ENCODE measurements at regions not wholly inside any gene's neighbourhood (a gene's known extent, or its start where the extent isn't known, plus 50 kb on each side); places are given as distances from the start of the nearest gene placed in this dataset.

DNA sequence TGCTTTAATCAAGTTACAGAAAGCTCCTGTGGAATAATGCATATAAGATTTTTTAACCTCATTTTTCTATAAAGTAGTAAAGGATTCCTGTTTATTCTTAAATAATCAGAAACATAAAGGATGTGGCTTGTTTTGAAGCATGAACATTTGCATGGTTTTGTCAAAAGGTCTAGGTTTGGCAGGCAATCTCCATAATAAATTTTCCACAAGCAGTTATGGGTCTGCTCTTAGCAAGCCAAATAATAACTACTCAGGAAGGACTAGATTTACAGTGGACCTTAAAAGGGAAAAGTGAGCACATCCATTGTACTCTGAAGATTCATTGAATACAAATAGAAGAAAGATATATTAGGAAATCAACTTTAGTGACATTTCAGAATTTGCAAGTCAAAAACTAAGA is 407.3 kb upstream of the CBLB start:
- H3K27ac ChIP-seq (ENCODE audit: low read depth in 2 of 2, low read length in 1 of 2): no peak overlapping the region
- H3K36me3 ChIP-seq (replicated peaks in 1 of 2; ENCODE audit: control insufficient read depth in 1 of 2, insufficient read depth in 2 of 2, low read length in 1 of 2): no peaks in the 10 kb centered on the region
- H3K4me2 ChIP-seq: no peak overlapping the region
- H3K9me3 ChIP-seq: no peaks in the 10 kb centered on the region
- H3K4me1 ChIP-seq (ENCODE audit: control insufficient read depth in 1 of 2, insufficient read depth in 2 of 2, low read depth in 1 of 2, low read length in 1 of 2): peaks cover 0 to 7% of the 10 kb centered on the region in 2 experiments; a peak in 2 of 4 replicates
- no peaks in the 10 kb centered on the region for H3K27me3 ChIP-seq (ENCODE audit: insufficient read depth)
- H3F3A ChIP-seq (replicated peaks; ENCODE audit: insufficient read depth): no peaks in the 10 kb centered on the region
- H3K79me2 ChIP-seq (ENCODE audit: insufficient read depth): no peaks in the 10 kb centered on the region
- TF ChIP-seq TEAD4 (IDR thresholded peaks at IDR 0.05; ENCODE audit: borderline replicate concordance, insufficient read depth): no peak
- TF ChIP-seq, protein P1, sequence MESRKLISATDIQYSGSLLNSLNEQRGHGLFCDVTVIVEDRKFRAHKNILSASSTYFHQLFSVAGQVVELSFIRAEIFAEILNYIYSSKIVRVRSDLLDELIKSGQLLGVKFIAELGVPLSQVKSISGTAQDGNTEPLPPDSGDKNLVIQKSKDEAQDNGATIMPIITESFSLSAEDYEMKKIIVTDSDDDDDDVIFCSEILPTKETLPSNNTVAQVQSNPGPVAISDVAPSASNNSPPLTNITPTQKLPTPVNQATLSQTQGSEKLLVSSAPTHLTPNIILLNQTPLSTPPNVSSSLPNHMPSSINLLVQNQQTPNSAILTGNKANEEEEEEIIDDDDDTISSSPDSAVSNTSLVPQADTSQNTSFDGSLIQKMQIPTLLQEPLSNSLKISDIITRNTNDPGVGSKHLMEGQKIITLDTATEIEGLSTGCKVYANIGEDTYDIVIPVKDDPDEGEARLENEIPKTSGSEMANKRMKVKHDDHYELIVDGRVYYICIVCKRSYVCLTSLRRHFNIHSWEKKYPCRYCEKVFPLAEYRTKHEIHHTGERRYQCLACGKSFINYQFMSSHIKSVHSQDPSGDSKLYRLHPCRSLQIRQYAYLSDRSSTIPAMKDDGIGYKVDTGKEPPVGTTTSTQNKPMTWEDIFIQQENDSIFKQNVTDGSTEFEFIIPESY (IDR thresholded peaks at IDR 0.05; ENCODE audit: borderline replicate concordance, low read depth): no peak
- TF ChIP-seq RFX5 (IDR thresholded peaks at IDR 0.05; ENCODE audit: low read length): no peak
- TF ChIP-seq, protein P2, sequence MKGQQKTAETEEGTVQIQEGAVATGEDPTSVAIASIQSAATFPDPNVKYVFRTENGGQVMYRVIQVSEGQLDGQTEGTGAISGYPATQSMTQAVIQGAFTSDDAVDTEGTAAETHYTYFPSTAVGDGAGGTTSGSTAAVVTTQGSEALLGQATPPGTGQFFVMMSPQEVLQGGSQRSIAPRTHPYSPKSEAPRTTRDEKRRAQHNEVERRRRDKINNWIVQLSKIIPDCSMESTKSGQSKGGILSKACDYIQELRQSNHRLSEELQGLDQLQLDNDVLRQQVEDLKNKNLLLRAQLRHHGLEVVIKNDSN (IDR thresholded peaks at IDR 0.05; ENCODE audit: borderline replicate concordance, low read depth): no peak
- TF ChIP-seq FOSL2 (IDR thresholded peaks at IDR 0.05; ENCODE audit: borderline replicate concordance, low read depth): no peak
- no peak for TF ChIP-seq EZH2phosphoT487 (IDR thresholded peaks at IDR 0.05; ENCODE audit: borderline replicate concordance, low read depth)
- TF ChIP-seq, protein P3, sequence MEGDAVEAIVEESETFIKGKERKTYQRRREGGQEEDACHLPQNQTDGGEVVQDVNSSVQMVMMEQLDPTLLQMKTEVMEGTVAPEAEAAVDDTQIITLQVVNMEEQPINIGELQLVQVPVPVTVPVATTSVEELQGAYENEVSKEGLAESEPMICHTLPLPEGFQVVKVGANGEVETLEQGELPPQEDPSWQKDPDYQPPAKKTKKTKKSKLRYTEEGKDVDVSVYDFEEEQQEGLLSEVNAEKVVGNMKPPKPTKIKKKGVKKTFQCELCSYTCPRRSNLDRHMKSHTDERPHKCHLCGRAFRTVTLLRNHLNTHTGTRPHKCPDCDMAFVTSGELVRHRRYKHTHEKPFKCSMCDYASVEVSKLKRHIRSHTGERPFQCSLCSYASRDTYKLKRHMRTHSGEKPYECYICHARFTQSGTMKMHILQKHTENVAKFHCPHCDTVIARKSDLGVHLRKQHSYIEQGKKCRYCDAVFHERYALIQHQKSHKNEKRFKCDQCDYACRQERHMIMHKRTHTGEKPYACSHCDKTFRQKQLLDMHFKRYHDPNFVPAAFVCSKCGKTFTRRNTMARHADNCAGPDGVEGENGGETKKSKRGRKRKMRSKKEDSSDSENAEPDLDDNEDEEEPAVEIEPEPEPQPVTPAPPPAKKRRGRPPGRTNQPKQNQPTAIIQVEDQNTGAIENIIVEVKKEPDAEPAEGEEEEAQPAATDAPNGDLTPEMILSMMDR (IDR thresholded peaks at IDR 0.05): no peak
- no peak for TF ChIP-seq TAF1 (IDR thresholded peaks at IDR 0.05; ENCODE audit: borderline replicate concordance, low read depth, low read length)
- TF ChIP-seq ELF1 (IDR thresholded peaks at IDR 0.05): no peak
- TF ChIP-seq, protein P4, sequence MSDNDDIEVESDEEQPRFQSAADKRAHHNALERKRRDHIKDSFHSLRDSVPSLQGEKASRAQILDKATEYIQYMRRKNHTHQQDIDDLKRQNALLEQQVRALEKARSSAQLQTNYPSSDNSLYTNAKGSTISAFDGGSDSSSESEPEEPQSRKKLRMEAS (IDR thresholded peaks at IDR 0.05; ENCODE audit: low read depth): no peak
- no peak for TF ChIP-seq GABPA (IDR thresholded peaks at IDR 0.05; ENCODE audit: low read depth)
- H2AFZ ChIP-seq (ENCODE audit: low read depth): no peak overlapping the region
- no peaks in the 10 kb centered on the region for H4K20me1 ChIP-seq (ENCODE audit: insufficient read depth)
- no peaks in the 10 kb centered on the region; the same call in 1 of the 2 replicates for H3K9me2 ChIP-seq
- POLR2A ChIA-PET: no interaction called here
- H3K4me3 ChIP-seq (ENCODE audit: low read depth in 2 of 2, low read length in 1 of 2): no peak overlapping the region
- no peak overlapping the region for H3K9ac ChIP-seq
- CTCF ChIA-PET: no interaction called here
- DNase-seq: no peak

All from SK-N-SH (cell line).